ENCODE measurements at regions not wholly inside any gene's neighbourhood (a gene's known extent, or its start where the extent isn't known, plus 50 kb on each side); places are given as distances from the start of the nearest gene placed in this dataset.
"Not testable (repeated sequence)": the region's sequence is repeated elsewhere in the genome, so short reads cannot be mapped to it uniquely, and the experiment has no call there.

GRCh38 chr9:88255806-88256205, 117.5 kb upstream of the SPATA31C2 start:
- TF ChIP-seq EZH2 (IDR thresholded peaks at IDR 0.05; ENCODE audit: borderline replicate concordance, low read depth, low read length, severe bottlenecking); CTCF (IDR thresholded peaks at IDR 0.05; ENCODE audit: borderline replicate concordance, extremely low read depth, low read length, poor library complexity, severe bottlenecking): not testable (repeated sequence)

Data from DND-41 (cell line).